Lung (tissue), 11 donors: ENCODE measurements at regions not wholly inside any gene's neighbourhood (a gene's known extent, or its start where the extent isn't known, plus 50 kb on each side); places are given as distances from the start of the nearest gene placed in this dataset.

Experiments used
- ATAC-seq: fragments of 200-7000 bp; cut with Tn5 transposase; one replicate; pipeline ENCODE4 v1.9.1; 2020; ENCODE audit warnings: moderate number of reproducible peaks; ENCODE audit not compliant: insufficient read depth, low FRiP score
- DNase-seq, 3 donors: peaks; one replicate each; pipeline ENCODE4 v3.0.0-alpha.2; 2013 to 2017
- H3K27ac ChIP-seq, 2 donors: one replicate each; pipeline ENCODE4 v1.5.1; 2013; ENCODE audit warnings: mild to moderate bottlenecking in 2 of 2, moderate library complexity in 2 of 2, control low read depth in 1 of 2, inconsistent platforms in 1 of 2, low read depth in 1 of 2, low read length in 1 of 2
- H3K27me3 ChIP-seq, 3 donors: one replicate each; pipeline ENCODE4 v1.5.1; 2013; ENCODE audit warnings: low read length in 2 of 3; ENCODE audit not compliant: control insufficient read depth in 3 of 3, insufficient read depth in 3 of 3
- H3K36me3 ChIP-seq, 4 donors: one replicate each; pipeline ENCODE4 v1.5.1; 2013; ENCODE audit warnings: low read length in 4 of 4, mild to moderate bottlenecking in 1 of 4, moderate library complexity in 1 of 4; ENCODE audit not compliant: control insufficient read depth in 4 of 4, insufficient read depth in 4 of 4
- H3K4me1 ChIP-seq, 5 donors: one replicate each; pipeline ENCODE4 v1.5.1; 2013; ENCODE audit warnings: low read length in 5 of 5, mild to moderate bottlenecking in 2 of 5, moderate library complexity in 1 of 5; ENCODE audit not compliant: control insufficient read depth in 5 of 5, insufficient read depth in 5 of 5
- H3K4me3 ChIP-seq: one replicate; pipeline ENCODE4 v1.5.1; 2013; ENCODE audit warnings: mild to moderate bottlenecking, control low read depth, moderate library complexity
- H3K9ac ChIP-seq, 2 donors: one replicate each; pipeline ENCODE4 v1.5.1; 2013; ENCODE audit warnings: low read length in 2 of 2, control low read depth in 1 of 2; ENCODE audit not compliant: insufficient read depth in 1 of 2
- H3K9me3 ChIP-seq, 4 donors: one replicate each; pipeline ENCODE4 v1.5.1; 2013; ENCODE audit warnings: low read length in 3 of 4, mild to moderate bottlenecking in 1 of 4, moderate library complexity in 1 of 4; ENCODE audit not compliant: control insufficient read depth in 4 of 4, insufficient read depth in 3 of 4
- WGBS, 2 donors: extraction: QIAGEN DNeasy Blood & Tissue Kit; methylation state at CpG; one replicate each; pipeline ENCODE4 v1.1.7; 2013; 5-methylcytosine and 5-hydroxymethylcytosine counted together
- TF ChIP-seq, protein P1 (sequence below): IDR thresholded peaks from 2 replicates; pipeline ENCODE4 v1.5.1; 2012; ENCODE audit warnings: mild to moderate bottlenecking; ENCODE audit errors: control extremely low read depth, extremely low read depth
- donor health status: control.
- donor health status: control.
- donor health status: Bipolar disorder and iron deficiency.
- donor health status: healthy.
- donor health status: DM: yes; HTN: yes; CAD: no.

DNA sequence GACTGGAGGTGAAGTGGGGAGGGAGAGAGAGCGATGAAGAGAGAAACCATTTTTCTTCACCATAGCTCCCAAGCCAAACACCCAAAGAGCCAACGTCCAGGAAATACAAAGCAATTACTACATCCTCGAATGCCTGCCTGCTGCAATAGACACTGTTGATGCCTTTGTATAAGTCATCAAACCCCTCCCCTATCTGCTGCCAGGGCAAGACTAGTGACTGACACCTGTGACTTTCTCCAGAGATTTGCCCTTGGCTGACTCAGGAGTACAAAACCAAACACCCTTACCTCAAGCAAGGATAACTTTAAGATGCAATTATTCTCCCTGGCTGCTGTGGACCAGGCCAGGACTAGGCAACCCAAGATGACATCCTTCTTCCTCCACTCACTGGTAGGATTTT, 81.8 kb upstream of the RASA1 start:
- no peaks in the 10 kb centered on the region for H3K9me3 ChIP-seq
- TF ChIP-seq, protein P1, sequence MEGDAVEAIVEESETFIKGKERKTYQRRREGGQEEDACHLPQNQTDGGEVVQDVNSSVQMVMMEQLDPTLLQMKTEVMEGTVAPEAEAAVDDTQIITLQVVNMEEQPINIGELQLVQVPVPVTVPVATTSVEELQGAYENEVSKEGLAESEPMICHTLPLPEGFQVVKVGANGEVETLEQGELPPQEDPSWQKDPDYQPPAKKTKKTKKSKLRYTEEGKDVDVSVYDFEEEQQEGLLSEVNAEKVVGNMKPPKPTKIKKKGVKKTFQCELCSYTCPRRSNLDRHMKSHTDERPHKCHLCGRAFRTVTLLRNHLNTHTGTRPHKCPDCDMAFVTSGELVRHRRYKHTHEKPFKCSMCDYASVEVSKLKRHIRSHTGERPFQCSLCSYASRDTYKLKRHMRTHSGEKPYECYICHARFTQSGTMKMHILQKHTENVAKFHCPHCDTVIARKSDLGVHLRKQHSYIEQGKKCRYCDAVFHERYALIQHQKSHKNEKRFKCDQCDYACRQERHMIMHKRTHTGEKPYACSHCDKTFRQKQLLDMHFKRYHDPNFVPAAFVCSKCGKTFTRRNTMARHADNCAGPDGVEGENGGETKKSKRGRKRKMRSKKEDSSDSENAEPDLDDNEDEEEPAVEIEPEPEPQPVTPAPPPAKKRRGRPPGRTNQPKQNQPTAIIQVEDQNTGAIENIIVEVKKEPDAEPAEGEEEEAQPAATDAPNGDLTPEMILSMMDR: no peak
- no peak for ATAC-seq

DNA sequence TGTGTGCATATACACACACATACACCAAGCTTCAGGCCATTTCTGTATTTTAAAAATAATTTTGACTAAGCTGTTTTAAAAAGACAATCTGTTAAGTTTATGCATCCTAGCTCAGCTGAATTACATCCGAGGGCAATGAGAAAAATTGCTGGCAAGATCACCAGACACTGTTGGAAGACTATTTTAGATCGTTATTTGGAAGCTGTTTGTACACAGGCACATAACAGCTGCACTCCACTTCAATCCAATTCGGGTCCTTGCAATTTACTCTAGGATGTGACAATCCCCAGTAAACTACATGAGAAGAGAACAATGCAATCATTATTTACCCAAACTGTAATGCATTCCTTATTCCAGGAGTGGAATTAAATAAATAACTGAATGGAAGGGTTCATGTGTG, 79.3 kb upstream of the RASA1 start:
- no peaks in the 10 kb centered on the region for H3K9me3 ChIP-seq
- no peak overlapping the region for H3K9ac ChIP-seq
- TF ChIP-seq, protein P1: no peak
- no peaks in the 10 kb centered on the region for H3K36me3 ChIP-seq
- no peak overlapping the region for H3K27ac ChIP-seq
- WGBS, 2 donors: 58 to 75% methylated on average over 3 of the region's 3 CpGs
- H3K27me3 ChIP-seq: no peaks in the 10 kb centered on the region
- H3K4me1 ChIP-seq: no peaks in the 10 kb centered on the region
- DNase-seq: no peak
- ATAC-seq: no peak
- no peak overlapping the region for H3K4me3 ChIP-seq

More for the DNA sequence above, 81.8 kb upstream of the RASA1 start:
- no peak overlapping the region for H3K4me3 ChIP-seq
- no peak for DNase-seq
- H3K27ac ChIP-seq: no peak overlapping the region
- no peaks in the 10 kb centered on the region for H3K36me3 ChIP-seq
- no peaks in the 10 kb centered on the region for H3K27me3 ChIP-seq
- H3K9ac ChIP-seq: no peak overlapping the region
- 32 to 55% methylated on average over 3 of the region's 3 CpGs for WGBS, 2 donors
- H3K4me1 ChIP-seq: no peaks in the 10 kb centered on the region

DNA sequence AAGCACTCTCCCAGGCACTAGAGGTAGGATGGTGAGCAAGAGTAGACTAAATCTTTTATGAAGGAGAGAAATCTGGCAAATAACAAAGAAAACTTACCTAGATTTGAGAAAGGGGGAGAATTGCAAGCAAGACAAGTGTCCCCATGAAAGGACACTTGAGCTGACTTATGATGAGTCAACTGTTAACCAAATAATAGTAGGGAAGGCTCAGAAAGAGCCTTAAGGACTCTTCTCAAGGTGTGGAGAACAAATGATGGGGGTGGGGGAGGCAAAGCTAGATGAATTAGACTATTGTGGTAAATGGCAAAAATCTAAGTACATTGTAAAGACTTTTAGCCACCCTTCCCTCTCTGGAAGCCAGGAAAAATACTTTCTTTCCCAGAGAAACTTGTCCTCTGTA, 77.6 kb upstream of the RASA1 start:
- Histone ChIP-seq H3K4me1 (no peaks in the 10 kb centered on the region), H3K9me3 (no peaks in the 10 kb centered on the region), H3K27ac (no peak overlapping the region), H3K36me3 (no peaks in the 10 kb centered on the region), H3K4me3 (no peak overlapping the region), H3K27me3 (no peaks in the 10 kb centered on the region), H3K9ac (no peak overlapping the region)
- ATAC-seq (no peak), DNase-seq (no peak)
- TF ChIP-seq, protein P1: no peak

DNA sequence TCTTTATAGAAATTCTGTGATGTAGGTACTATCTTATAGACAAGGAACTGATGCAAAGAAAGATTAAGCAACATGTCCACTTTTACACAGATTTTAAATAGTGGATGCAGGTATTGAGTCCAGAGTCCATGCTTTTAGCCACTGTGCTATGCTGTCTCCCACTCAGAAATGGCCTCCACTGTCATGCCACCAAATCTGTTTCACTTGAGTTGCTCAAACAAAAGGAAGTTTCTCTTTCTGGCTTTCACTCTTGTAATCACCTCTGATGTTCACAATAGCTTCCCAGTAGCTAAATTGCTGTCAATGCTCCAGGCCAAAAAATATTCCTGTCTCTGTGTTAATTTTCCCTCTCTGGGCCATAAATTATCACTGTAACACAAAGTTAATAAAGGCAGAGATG, 77.0 kb upstream of the RASA1 start:
- TF ChIP-seq, protein P1: no peak
- Histone ChIP-seq H3K27me3 (no peaks in the 10 kb centered on the region), H3K9me3 (no peaks in the 10 kb centered on the region), H3K4me1 (no peaks in the 10 kb centered on the region), H3K9ac (no peak overlapping the region), H3K36me3 (no peaks in the 10 kb centered on the region), H3K27ac (no peak overlapping the region), H3K4me3 (no peak overlapping the region)
- ATAC-seq: no peak
- no peak for DNase-seq
